Tibial nerve (tissue), 4 donors: ENCODE measurements at regions not wholly inside any gene's neighbourhood (a gene's known extent, or its start where the extent isn't known, plus 50 kb on each side); places are given as distances from the start of the nearest gene placed in this dataset.
A peak's percentile ranks its signal among the peaks of the same experiment; 100 is the strongest.
"Not testable (repeated sequence)": the region's sequence is repeated elsewhere in the genome, so short reads cannot be mapped to it uniquely, and the experiment has no call there.

ENCODE experiments used
- DNase-seq, 2 donors: peaks; one replicate each; pipeline ENCODE4 v3.0.0-alpha.2; 2019; ENCODE audit warnings: low spot score in 2 of 2
- H3K27ac ChIP-seq, 4 donors: fragments of 200-600 bp; sonication (generic) in 3 of 4; one replicate each; pipeline ENCODE4 v1.5.1; 2017 to 2019; ENCODE audit warnings: mild to moderate bottlenecking in 1 of 4
- H3K27me3 ChIP-seq, 2 donors: fragments of 200-600 bp; sonication (generic) in 1 of 2; one replicate each; pipeline versions ENCODE4 v1.5.1 to v1.6.0; 2017 to 2019
- H3K36me3 ChIP-seq, 3 donors: fragments of 200-600 bp; sonication (generic); one replicate each; pipeline ENCODE4 v1.5.1; 2018 to 2019
- H3K4me1 ChIP-seq, 4 donors: fragments of 200-600 bp; sonication (generic) in 3 of 4; one replicate each; pipeline ENCODE4 v1.5.1; 2017 to 2019
- H3K4me3 ChIP-seq, 4 donors: fragments of 200-600 bp; sonication (generic) in 3 of 4; one replicate each; pipeline ENCODE4 v1.5.1; 2017 to 2019; ENCODE audit warnings: mild to moderate bottlenecking in 1 of 4, moderate library complexity in 1 of 4
- H3K9me3 ChIP-seq, 4 donors: fragments of 200-600 bp; sonication (generic) in 3 of 4; one replicate each; pipeline ENCODE4 v1.5.1; 2017 to 2019
- CTCF ChIP-seq, 5 experiments: fragments of 200-600 bp in 3 of 5; fragments of 450-650 bp in 2 of 5; sonication (generic) in 3 of 5; IDR thresholded peaks; one replicate each; pipeline ENCODE4 v1.5.1; 2016 to 2019; ENCODE audit warnings: antibody characterized with exemption in 5 of 5, mild to moderate bottlenecking in 3 of 5, moderate library complexity in 2 of 5
- EP300 ChIP-seq, 2 donors: sonication (generic); formaldehyde crosslinking; IDR thresholded peaks; one replicate each; pipeline ENCODE4 v1.6.1; 2017; ENCODE audit warnings: antibody characterized with exemption in 2 of 2, mild to moderate bottlenecking in 1 of 2
- POLR2A ChIP-seq, 2 donors: fragments of 450-650 bp; IDR thresholded peaks; one replicate each; pipeline ENCODE4 v1.6.1; 2017; ENCODE audit warnings: antibody characterized with exemption in 2 of 2, mild to moderate bottlenecking in 2 of 2, moderate library complexity in 2 of 2
- WGBS, 2 donors: methylation state at CpG; one replicate each; pipeline ENCODE4 v1.1.5; 2018; 5-methylcytosine and 5-hydroxymethylcytosine counted together

- WGBS, 2 donors: 73 to 80% methylated on average over 1 of the region's 1 CpG
- Histone ChIP-seq H3K36me3 (no peaks in the 10 kb centered on the region), H3K27ac (no peak overlapping the region), H3K4me1 (no peaks in the 10 kb centered on the region), H3K27me3 (no peaks in the 10 kb centered on the region), H3K4me3 (no peak overlapping the region), H3K9me3 (no peaks in the 10 kb centered on the region)
- no peak for DNase-seq
- TF ChIP-seq CTCF (IDR thresholded peaks at IDR 0.05): no peak
- TF ChIP-seq POLR2A (IDR thresholded peaks at IDR 0.05): no peak
- TF ChIP-seq EP300 (IDR thresholded peaks at IDR 0.05): no peak
Observed at GRCh38 chr11:25456211-25456610, 875.7 kb upstream of the ANO3 start.

GRCh38 chr11:25483915-25484635, 847.9 kb upstream of the ANO3 start:
- H3K36me3 ChIP-seq: no peaks in the 10 kb centered on the region
- peak overlapping the region in 1 of 4 donors; percentile 10 for H3K27ac ChIP-seq
- H3K4me1 ChIP-seq: peaks cover 0 to 15% (median 0%) of the 10 kb centered on the region in 4 donors
- no peaks in the 10 kb centered on the region for H3K27me3 ChIP-seq
- no peaks in the 10 kb centered on the region for H3K9me3 ChIP-seq
- no peak for TF ChIP-seq CTCF (IDR thresholded peaks at IDR 0.05)
- TF ChIP-seq EP300 (IDR thresholded peaks at IDR 0.05): peak in 1 of 2 donors; percentile 36
- WGBS, 2 donors: 60 to 62% methylated on average over 5 of the region's 5 CpGs
- DNase-seq: no peak
- H3K4me3 ChIP-seq: no peak overlapping the region

DNA sequence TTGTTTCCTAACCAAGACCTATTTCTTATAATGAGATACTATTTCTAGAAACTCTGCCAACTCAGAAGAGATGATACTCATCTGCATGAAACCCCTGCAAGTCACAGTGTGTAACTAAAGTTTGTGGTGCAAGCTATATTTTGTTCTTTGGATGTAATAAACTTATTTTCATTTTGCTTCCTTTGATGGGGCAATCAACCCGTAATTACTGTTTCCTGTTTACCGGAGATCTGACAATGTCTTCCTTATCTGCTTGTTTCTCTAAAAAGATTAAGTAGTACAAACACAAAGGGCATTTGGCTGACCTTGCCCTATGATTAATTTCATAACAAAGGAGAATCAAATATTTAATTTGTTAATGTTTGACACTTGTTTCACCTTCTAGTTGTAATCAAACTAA, 846.6 kb upstream of the ANO3 start:
- DNase-seq: no peak
- H3K4me3 ChIP-seq: no peak overlapping the region
- TF ChIP-seq CTCF (IDR thresholded peaks at IDR 0.05): no peak
- no peak for TF ChIP-seq POLR2A (IDR thresholded peaks at IDR 0.05)
- TF ChIP-seq EP300 (IDR thresholded peaks at IDR 0.05): no peak
- peaks cover 0 to 15% (median 0%) of the 10 kb centered on the region in 4 donors for H3K4me1 ChIP-seq
- H3K27ac ChIP-seq: no peak overlapping the region
- no peaks in the 10 kb centered on the region for H3K9me3 ChIP-seq
- no peaks in the 10 kb centered on the region for H3K36me3 ChIP-seq
- no peaks in the 10 kb centered on the region for H3K27me3 ChIP-seq
- WGBS, 2 donors: 5 to 11% methylated on average over 2 of the region's 2 CpGs

GRCh38 chr11:25486338-25486737, 845.6 kb upstream of the ANO3 start:
- not testable (repeated sequence) for H3K36me3 ChIP-seq, H3K4me3 ChIP-seq, H3K27me3 ChIP-seq, H3K27ac ChIP-seq, DNase-seq, H3K9me3 ChIP-seq
- 86 to 89% methylated on average over 8 of the region's 8 CpGs for WGBS, 2 donors
- H3K4me1 ChIP-seq: peaks cover 0 to 15% (median 0%) of the 10 kb centered on the region in 4 donors

DNA sequence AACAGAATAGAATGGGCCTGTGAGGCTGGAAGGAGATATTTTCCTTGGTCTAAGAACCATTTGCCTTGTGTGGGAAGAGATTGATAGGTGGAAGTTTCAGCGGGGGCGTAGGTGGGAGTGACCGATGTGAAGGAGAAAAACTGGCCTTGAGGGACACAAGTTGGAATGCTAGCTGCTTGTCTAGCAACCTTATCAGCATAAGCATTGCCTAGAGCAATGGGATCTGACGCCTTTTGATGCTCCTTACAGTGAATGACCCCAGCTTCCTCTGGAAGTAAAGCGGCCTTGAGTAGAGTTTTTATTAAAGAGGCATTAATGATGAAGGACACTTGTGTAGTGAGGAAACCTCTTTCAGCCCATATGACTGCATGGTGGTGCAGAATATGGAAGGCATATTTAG, 843.8 kb upstream of the ANO3 start:
- H3K27me3 ChIP-seq, H3K9me3 ChIP-seq, H3K36me3 ChIP-seq, DNase-seq, H3K4me3 ChIP-seq, H3K27ac ChIP-seq: not testable (repeated sequence)
- H3K4me1 ChIP-seq: peaks cover 0 to 15% (median 0%) of the 10 kb centered on the region in 4 donors
- WGBS, 2 donors: 92 to 94% methylated on average over 4 of the region's 5 CpGs

- not testable (repeated sequence) for H3K27me3 ChIP-seq, H3K4me3 ChIP-seq, DNase-seq, H3K27ac ChIP-seq, H3K36me3 ChIP-seq, H3K9me3 ChIP-seq, H3K4me1 ChIP-seq
- WGBS, 2 donors: 68 to 77% methylated on average over 6 to 7 of the region's 7 CpGs
Observed at GRCh38 chr11:25501426-25501825, 830.5 kb upstream of the ANO3 start.

DNA sequence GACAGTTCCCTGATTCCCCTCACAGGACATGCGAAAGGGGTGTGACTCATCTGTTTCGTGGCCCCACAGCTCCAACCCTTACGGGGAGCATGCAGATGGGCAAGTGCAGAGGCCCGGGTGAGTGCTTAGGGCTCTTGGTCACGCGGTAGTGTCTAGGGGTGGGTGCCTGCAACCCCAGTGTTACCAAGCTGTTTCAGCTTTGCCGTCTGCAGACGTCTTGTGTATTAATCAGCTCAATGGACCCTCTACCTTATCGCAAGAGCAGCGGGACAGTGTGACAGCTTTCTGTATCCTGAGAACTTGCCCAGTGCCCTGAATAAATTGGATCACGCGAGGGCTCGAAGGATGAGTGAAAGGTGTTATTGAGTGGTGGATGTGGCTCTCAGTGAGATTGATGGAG, 816.4 kb upstream of the ANO3 start:
- TF ChIP-seq EP300 (IDR thresholded peaks at IDR 0.05) (no peak), CTCF (IDR thresholded peaks at IDR 0.05) (no peak), POLR2A (IDR thresholded peaks at IDR 0.05) (no peak)
- no peak for DNase-seq
- no peak overlapping the region for H3K4me3 ChIP-seq
- WGBS, 2 donors: 92 to 96% methylated on average over 13 of the region's 13 CpGs
- no peak overlapping the region for H3K27ac ChIP-seq
- H3K9me3 ChIP-seq: peaks cover 0 to 2% (median 0%) of the 10 kb centered on the region in 4 donors
- no peaks in the 10 kb centered on the region for H3K4me1 ChIP-seq
- H3K36me3 ChIP-seq: no peaks in the 10 kb centered on the region
- H3K27me3 ChIP-seq: no peaks in the 10 kb centered on the region
